ENCODE measurements at regions not wholly inside any gene's neighbourhood (a gene's known extent, or its start where the extent isn't known, plus 50 kb on each side); places are given as distances from the start of the nearest gene placed in this dataset.

DNA sequence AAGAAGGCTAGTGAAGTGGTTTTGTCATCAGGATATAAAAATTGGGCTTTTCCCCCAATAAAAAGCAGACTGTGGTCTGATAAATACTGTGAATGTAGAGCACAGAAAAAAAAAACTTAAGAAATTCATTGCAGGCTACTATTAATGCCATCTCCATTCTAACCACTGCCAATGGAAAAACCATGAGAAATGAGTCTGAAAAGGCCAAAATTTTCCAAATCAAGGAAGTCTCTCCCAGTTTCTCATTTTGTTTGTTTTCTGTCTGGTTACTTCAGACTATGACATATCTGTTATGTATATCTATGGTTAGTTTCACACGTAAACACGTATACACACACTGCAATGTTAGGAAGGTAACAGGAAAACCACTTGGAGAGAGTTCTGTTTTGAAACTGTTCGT is 193.6 kb upstream of the TSC22D1 start (continued):
- TF ChIP-seq, protein P1, sequence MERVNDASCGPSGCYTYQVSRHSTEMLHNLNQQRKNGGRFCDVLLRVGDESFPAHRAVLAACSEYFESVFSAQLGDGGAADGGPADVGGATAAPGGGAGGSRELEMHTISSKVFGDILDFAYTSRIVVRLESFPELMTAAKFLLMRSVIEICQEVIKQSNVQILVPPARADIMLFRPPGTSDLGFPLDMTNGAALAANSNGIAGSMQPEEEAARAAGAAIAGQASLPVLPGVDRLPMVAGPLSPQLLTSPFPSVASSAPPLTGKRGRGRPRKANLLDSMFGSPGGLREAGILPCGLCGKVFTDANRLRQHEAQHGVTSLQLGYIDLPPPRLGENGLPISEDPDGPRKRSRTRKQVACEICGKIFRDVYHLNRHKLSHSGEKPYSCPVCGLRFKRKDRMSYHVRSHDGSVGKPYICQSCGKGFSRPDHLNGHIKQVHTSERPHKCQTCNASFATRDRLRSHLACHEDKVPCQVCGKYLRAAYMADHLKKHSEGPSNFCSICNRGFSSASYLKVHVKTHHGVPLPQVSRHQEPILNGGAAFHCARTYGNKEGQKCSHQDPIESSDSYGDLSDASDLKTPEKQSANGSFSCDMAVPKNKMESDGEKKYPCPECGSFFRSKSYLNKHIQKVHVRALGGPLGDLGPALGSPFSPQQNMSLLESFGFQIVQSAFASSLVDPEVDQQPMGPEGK (CRISPR knock-in tag; IDR thresholded peaks at IDR 0.05) = no peak
- TF ChIP-seq, protein P2, sequence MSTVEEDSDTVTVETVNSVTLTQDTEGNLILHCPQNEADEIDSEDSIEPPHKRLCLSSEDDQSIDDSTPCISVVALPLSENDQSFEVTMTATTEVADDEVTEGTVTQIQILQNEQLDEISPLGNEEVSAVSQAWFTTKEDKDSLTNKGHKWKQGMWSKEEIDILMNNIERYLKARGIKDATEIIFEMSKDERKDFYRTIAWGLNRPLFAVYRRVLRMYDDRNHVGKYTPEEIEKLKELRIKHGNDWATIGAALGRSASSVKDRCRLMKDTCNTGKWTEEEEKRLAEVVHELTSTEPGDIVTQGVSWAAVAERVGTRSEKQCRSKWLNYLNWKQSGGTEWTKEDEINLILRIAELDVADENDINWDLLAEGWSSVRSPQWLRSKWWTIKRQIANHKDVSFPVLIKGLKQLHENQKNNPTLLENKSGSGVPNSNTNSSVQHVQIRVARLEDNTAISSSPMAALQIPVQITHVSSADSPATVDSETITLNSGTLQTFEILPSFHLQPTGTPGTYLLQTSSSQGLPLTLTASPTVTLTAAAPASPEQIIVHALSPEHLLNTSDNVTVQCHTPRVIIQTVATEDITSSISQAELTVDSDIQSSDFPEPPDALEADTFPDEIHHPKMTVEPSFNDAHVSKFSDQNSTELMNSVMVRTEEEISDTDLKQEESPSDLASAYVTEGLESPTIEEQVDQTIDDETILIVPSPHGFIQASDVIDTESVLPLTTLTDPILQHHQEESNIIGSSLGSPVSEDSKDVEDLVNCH (CRISPR knock-in tag; IDR thresholded peaks at IDR 0.05) = no peak
- TF ChIP-seq ERF (CRISPR knock-in tag; IDR thresholded peaks at IDR 0.05) (no peak), CBX5 (CRISPR knock-in tag; IDR thresholded peaks at IDR 0.05; ENCODE audit: borderline replicate concordance) (no peak), CBX2 (IDR thresholded peaks at IDR 0.05; ENCODE audit: low read depth, low read length) (no peak), CBX2 (CRISPR knock-in tag; IDR thresholded peaks at IDR 0.05; ENCODE audit: low read depth) (no peak)

DNA sequence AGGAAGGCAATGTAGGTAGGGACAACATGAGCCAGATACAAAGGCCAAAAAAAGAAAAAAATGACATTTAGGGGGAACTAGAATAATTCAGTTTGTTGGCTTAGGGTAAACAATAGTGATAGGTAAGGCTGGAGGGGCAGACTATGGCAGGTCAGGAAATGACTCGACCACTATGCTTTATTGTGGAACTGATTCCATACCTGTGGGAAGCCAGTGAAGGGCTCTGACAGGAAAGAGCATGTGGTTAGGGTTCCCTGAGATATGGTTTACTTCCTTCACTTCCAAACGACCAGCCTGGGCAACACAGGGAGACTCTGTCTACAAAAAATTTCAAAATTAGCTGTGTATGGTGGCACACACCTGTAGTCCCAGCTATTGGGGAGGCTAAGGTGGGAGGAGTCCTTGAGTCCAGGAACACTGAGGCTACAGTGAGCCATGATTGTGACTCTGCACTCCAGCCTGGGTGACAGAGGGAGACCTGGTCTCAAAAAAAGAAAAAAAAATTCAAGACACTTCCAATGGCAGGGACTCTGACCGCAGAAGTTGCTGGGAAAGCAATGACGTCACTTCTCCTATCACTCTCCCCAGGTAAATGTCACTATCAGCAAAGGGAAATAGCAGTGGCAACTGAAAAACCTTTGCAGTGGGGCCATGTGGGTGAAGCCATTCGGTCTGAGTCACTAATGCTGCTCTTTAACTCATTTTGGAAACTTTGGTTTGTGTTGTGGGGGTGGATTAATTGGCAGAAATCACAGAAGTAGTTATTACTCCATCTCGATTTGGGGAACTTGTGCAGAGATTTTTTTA is 192.8 kb upstream of the TSC22D1 start:
- in situ Hi-C loops (cut with HindIII; ENCODE audit: extremely low pct_ligation_motif_present, low pct_unique_long_range_greater_than_20kb) = no loop called here
- no peak for FAIRE-seq
- H3K79me2 ChIP-seq (ENCODE audit: insufficient read depth, low read length) = no peaks in the 10 kb centered on the region
- no peak overlapping the region for H3K27ac ChIP-seq (ENCODE audit: extremely low read length, insufficient read depth, low read length)
- 19% methylated on average over 6 of the region's 6 CpGs for WGBS (ENCODE audit: low lambda C conversion rate)
- intact Hi-C loops (cut with micrococcal nuclease; ENCODE audit: unreplicated experiment) = no loop called here
- no peak overlapping the region for H2AFZ ChIP-seq (ENCODE audit: low read length)
- BruUV-seq (replicated peaks) = no TSS peak
- no peaks in the 10 kb centered on the region for H4K20me1 ChIP-seq (ENCODE audit: insufficient read depth, low read length)
- H3K9ac ChIP-seq (ENCODE audit: insufficient read depth, low read depth, low read length) = no peak overlapping the region
- no peak for DNase-seq (ENCODE audit: low spot score)
- H3K9me3 ChIP-seq (ENCODE audit: low read length) = no peaks in the 10 kb centered on the region
- ATAC-seq = no peak
- ChIA-PET CTCF (ENCODE audit: low intra/inter-chr PET ratio, low total read pairs) (no interaction called here), POLR2A (no interaction called here)
- H3K4me2 ChIP-seq (ENCODE audit: low read depth, low read length) = no peak overlapping the region
- no peak overlapping the region for H3K4me3 ChIP-seq (replicated peaks in 1 of 3; ENCODE audit: insufficient read depth in 1 of 3, low read depth in 2 of 3, low read length in 3 of 3)
- H3K4me1 ChIP-seq (ENCODE audit: insufficient read depth, low read length) = peaks cover 22% of the 10 kb centered on the region
- H3K36me3 ChIP-seq (replicated peaks in 1 of 2; ENCODE audit: control insufficient read depth in 1 of 2, insufficient read depth in 2 of 2, low read length in 2 of 2) = no peaks in the 10 kb centered on the region
- H3K27me3 ChIP-seq (ENCODE audit: control insufficient read depth in 1 of 2, insufficient read depth in 2 of 2, low read length in 2 of 2) = no peaks in the 10 kb centered on the region; a peak in 1 of 5 replicates
- TF ChIP-seq ZNF777 (CRISPR knock-in tag; IDR thresholded peaks at IDR 0.05) = no peak
- no peak for TF ChIP-seq JARID2 (CRISPR knock-in tag; IDR thresholded peaks at IDR 0.05; ENCODE audit: insufficient replicate concordance)
- TF ChIP-seq ZC3H4 (CRISPR knock-in tag; IDR thresholded peaks at IDR 0.05; ENCODE audit: borderline replicate concordance) = no peak
- no peak for TF ChIP-seq ZNF781 (CRISPR knock-in tag; IDR thresholded peaks at IDR 0.05; ENCODE audit: borderline replicate concordance, not compliant biosample characterization)
- TF ChIP-seq, protein P3, sequence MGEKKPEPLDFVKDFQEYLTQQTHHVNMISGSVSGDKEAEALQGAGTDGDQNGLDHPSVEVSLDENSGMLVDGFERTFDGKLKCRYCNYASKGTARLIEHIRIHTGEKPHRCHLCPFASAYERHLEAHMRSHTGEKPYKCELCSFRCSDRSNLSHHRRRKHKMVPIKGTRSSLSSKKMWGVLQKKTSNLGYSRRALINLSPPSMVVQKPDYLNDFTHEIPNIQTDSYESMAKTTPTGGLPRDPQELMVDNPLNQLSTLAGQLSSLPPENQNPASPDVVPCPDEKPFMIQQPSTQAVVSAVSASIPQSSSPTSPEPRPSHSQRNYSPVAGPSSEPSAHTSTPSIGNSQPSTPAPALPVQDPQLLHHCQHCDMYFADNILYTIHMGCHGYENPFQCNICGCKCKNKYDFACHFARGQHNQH (CRISPR knock-in tag; IDR thresholded peaks at IDR 0.05) = no peak
- peak; percentile 92 for TF ChIP-seq CREB1 (IDR thresholded peaks at IDR 0.05)
- no peak for TF ChIP-seq CREB1 (CRISPR knock-in tag; IDR thresholded peaks at IDR 0.05)
- no peak for TF ChIP-seq SIN3A (IDR thresholded peaks at IDR 0.05; ENCODE audit: borderline replicate concordance, low read depth, low read length)
- no peak for TF ChIP-seq ZNF615 (CRISPR knock-in tag; IDR thresholded peaks at IDR 0.05; ENCODE audit: borderline replicate concordance)
- no peak for TF ChIP-seq ZNF121 (CRISPR knock-in tag; IDR thresholded peaks at IDR 0.05)
- TF ChIP-seq PAWR (CRISPR knock-in tag; IDR thresholded peaks at IDR 0.05; ENCODE audit: borderline replicate concordance) = no peak
- no peak for TF ChIP-seq NFE2L1 (CRISPR knock-in tag; IDR thresholded peaks at IDR 0.05; ENCODE audit: borderline replicate concordance)
